ENCODE measurements at regions not wholly inside any gene's neighbourhood (a gene's known extent, or its start where the extent isn't known, plus 50 kb on each side); places are given as distances from the start of the nearest gene placed in this dataset.

DNA sequence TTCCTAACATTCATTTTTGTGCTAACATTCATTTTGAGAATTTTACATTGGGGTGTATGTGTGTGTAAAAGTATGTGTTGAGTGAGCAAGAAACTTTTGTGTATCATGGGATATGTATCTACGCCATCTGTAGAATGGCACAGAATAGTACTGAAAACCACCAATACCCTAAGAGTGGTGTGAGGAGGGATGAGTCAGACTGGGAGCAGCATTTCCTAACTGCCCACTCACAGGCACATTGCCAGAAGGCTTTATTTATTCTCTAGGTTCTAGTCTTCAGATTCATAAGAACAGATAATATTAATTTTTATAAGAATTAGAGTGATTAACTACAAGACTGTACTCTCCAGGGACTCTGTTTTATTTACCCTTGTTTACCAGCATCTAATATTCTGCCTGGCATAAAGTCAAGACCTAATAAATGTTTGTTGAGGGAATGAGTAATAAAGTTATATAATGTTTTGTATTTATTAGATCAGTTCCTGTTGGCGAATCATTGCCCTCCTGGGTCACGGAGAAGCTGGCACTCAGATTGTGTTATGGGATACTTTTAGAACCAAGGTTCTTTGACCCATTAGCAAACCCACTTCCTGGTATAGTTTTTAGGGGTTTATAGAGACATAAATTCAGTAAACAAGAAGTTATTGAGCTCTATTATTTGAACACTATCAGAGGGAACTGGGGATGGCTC is 159.1 kb upstream of the PPP2R2B start:
- H3K9me3 ChIP-seq, result no peaks in the 10 kb centered on the region
- H3K36me3 ChIP-seq, result no peaks in the 10 kb centered on the region
- no peaks in the 10 kb centered on the region for H3K27me3 ChIP-seq
- TF ChIP-seq POLR2AphosphoS5 (IDR thresholded peaks at IDR 0.05) (no peak), POLR2A (IDR thresholded peaks at IDR 0.05) (no peak), EP300 (IDR thresholded peaks at IDR 0.05; ENCODE audit: low read depth) (no peak)
- TF ChIP-seq, protein P1, sequence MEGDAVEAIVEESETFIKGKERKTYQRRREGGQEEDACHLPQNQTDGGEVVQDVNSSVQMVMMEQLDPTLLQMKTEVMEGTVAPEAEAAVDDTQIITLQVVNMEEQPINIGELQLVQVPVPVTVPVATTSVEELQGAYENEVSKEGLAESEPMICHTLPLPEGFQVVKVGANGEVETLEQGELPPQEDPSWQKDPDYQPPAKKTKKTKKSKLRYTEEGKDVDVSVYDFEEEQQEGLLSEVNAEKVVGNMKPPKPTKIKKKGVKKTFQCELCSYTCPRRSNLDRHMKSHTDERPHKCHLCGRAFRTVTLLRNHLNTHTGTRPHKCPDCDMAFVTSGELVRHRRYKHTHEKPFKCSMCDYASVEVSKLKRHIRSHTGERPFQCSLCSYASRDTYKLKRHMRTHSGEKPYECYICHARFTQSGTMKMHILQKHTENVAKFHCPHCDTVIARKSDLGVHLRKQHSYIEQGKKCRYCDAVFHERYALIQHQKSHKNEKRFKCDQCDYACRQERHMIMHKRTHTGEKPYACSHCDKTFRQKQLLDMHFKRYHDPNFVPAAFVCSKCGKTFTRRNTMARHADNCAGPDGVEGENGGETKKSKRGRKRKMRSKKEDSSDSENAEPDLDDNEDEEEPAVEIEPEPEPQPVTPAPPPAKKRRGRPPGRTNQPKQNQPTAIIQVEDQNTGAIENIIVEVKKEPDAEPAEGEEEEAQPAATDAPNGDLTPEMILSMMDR (IDR thresholded peaks at IDR 0.05), result no peak
- 52 to 64% methylated on average over 2 to 3 of the region's 3 CpGs for WGBS, 2 donors (ENCODE audit: low coverage in 1 of 2)
- H3K4me3 ChIP-seq, result no peak overlapping the region
- in situ Hi-C loops (cut with MboI; ENCODE audit: low pct_ligation_motif_present in 1 of 4, low pct_unique_long_range_greater_than_20kb in 1 of 4, low sequenced_read_pairs in 3 of 4), result no loop called here
- no peaks in the 10 kb centered on the region for H3K4me1 ChIP-seq
- DNase-seq, result no peak
- intact Hi-C loops (cut with DNase I; ENCODE audit: low total_unique reads), result no loop called here
- H3K27ac ChIP-seq, result no peak overlapping the region

DNA sequence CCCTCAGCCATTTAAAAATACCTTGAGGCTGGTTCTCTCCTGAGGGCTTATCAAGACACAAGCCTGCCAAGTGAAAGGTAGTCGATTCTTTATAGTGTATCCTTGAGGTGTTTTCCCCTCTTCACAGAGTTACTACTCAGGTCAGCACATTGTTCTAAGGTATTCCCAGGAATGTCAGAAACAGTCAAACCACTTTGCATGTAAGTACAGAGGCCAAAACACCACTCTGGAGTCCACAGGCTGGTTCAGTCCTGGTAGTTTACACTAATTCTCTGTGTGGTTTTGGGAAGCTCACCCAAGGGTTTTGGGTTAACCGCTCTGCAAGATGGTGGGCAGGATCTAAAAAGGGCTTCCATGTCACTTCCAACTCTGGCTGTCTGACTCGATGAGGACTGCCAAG is 162.3 kb upstream of the PPP2R2B start:
- intact Hi-C loops (cut with DNase I; ENCODE audit: low total_unique reads) (no loop called here), in situ Hi-C loops (cut with MboI; ENCODE audit: low pct_ligation_motif_present in 1 of 4, low pct_unique_long_range_greater_than_20kb in 1 of 4, low sequenced_read_pairs in 3 of 4) (no loop called here)
- Histone ChIP-seq H3K27me3 (no peaks in the 10 kb centered on the region), H3K4me1 (no peaks in the 10 kb centered on the region), H3K27ac (no peak overlapping the region), H3K4me3 (no peak overlapping the region), H3K9me3 (no peaks in the 10 kb centered on the region), H3K36me3 (no peaks in the 10 kb centered on the region)
- DNase-seq, result no peak
- WGBS, 2 donors (ENCODE audit: low coverage in 1 of 2), result 79 to 92% methylated on average over 2 to 3 of the region's 3 CpGs
- no peak for TF ChIP-seq EP300 (IDR thresholded peaks at IDR 0.05; ENCODE audit: low read depth)
- no peak for TF ChIP-seq POLR2A (IDR thresholded peaks at IDR 0.05)
- TF ChIP-seq, protein P1 (IDR thresholded peaks at IDR 0.05), result no peak
- TF ChIP-seq POLR2AphosphoS5 (IDR thresholded peaks at IDR 0.05), result no peak

DNA sequence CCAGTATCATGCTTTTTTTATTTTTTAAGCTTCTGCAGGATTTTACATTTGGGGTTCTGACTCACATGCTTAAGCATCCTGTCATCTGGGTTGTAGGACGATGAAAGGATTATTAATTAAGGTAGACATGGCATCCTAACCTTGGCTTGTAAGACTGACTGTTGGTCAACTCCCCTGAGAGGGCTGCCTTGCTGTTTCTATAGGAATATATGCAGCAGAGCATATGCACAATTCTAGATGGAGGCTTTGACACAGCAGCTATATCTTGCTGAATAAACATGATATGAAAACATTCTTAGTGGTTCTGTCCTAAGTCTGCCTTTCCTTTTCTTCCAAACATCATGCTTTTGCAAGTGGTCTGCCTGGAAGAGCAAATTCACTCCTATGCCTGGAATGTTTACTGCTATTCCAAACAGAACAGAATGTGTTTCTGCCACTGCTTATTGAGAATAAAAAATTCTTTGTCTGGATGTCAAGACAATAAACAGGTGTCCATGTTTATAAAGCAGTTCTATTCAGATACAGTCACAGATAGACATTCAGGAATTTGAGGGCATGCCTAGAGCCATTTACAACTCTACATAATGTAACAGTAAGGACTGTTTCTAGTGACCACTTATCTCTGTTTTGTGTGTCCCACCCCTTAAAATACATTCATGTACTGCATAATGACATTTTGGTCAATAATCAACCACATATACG is 166.2 kb upstream of the PPP2R2B start:
- no peaks in the 10 kb centered on the region for H3K9me3 ChIP-seq
- intact Hi-C loops (cut with DNase I; ENCODE audit: low total_unique reads) (no loop called here), in situ Hi-C loops (cut with MboI; ENCODE audit: low pct_ligation_motif_present in 1 of 4, low pct_unique_long_range_greater_than_20kb in 1 of 4, low sequenced_read_pairs in 3 of 4) (no loop called here)
- WGBS, 2 donors (ENCODE audit: low coverage in 1 of 2), result 20 to 36% methylated on average over 2 of the region's 2 CpGs
- no peak for TF ChIP-seq POLR2A (IDR thresholded peaks at IDR 0.05)
- TF ChIP-seq, protein P1 (IDR thresholded peaks at IDR 0.05), result no peak
- TF ChIP-seq POLR2AphosphoS5 (IDR thresholded peaks at IDR 0.05), result no peak
- no peak for TF ChIP-seq EP300 (IDR thresholded peaks at IDR 0.05; ENCODE audit: low read depth)
- no peak overlapping the region for H3K4me3 ChIP-seq
- no peak for DNase-seq
- no peaks in the 10 kb centered on the region for H3K36me3 ChIP-seq
- no peaks in the 10 kb centered on the region for H3K27me3 ChIP-seq
- no peak overlapping the region for H3K27ac ChIP-seq
- H3K4me1 ChIP-seq, result no peaks in the 10 kb centered on the region

GRCh38 chr5:147045290-147045689 is 166.7 kb upstream of the PPP2R2B start:
- TF ChIP-seq EP300 (IDR thresholded peaks at IDR 0.05; ENCODE audit: low read depth) (no peak), POLR2A (IDR thresholded peaks at IDR 0.05) (no peak), POLR2AphosphoS5 (IDR thresholded peaks at IDR 0.05) (no peak)
- TF ChIP-seq, protein P1 (IDR thresholded peaks at IDR 0.05), result no peak
- Histone ChIP-seq H3K9me3 (no peaks in the 10 kb centered on the region), H3K4me1 (no peaks in the 10 kb centered on the region), H3K4me3 (no peak overlapping the region), H3K27me3 (no peaks in the 10 kb centered on the region), H3K36me3 (no peaks in the 10 kb centered on the region), H3K27ac (no peak overlapping the region)
- intact Hi-C loops (cut with DNase I; ENCODE audit: low total_unique reads) (no loop called here), in situ Hi-C loops (cut with MboI; ENCODE audit: low pct_ligation_motif_present in 1 of 4, low pct_unique_long_range_greater_than_20kb in 1 of 4, low sequenced_read_pairs in 3 of 4) (no loop called here)
- no peak for DNase-seq
- 88% methylated on average over 3 of the region's 3 CpGs; no CpG with 5 or more reads in 1 of the 2 donors for WGBS, 2 donors (ENCODE audit: low coverage in 1 of 2)
